ENCODE measurements at regions not wholly inside any gene's neighbourhood (a gene's known extent, or its start where the extent isn't known, plus 50 kb on each side); places are given as distances from the start of the nearest gene placed in this dataset.

- Histone ChIP-seq H3F3A (ENCODE audit: insufficient read depth, low read depth) (no peaks in the 10 kb centered on the region), H3K27me3 (ENCODE audit: insufficient read depth, low read depth) (no peaks in the 10 kb centered on the region), H4K20me1 (ENCODE audit: insufficient read depth) (no peaks in the 10 kb centered on the region), H3K4me1 (replicated peaks; ENCODE audit: insufficient read depth) (no peaks in the 10 kb centered on the region), H3K9me3 (ENCODE audit: insufficient read depth, low read depth) (no peaks in the 10 kb centered on the region), H2AFZ (no peak overlapping the region), H3K9me2 (ENCODE audit: insufficient read depth) (no peaks in the 10 kb centered on the region), H3K4me2 (no peak overlapping the region), H3K27ac (no peak overlapping the region), H3K79me2 (ENCODE audit: low read depth) (no peaks in the 10 kb centered on the region), H3K36me3 (ENCODE audit: low read depth) (no peaks in the 10 kb centered on the region), H3K4me3 (no peak overlapping the region)
- ChIA-PET POLR2A (ENCODE audit: unreplicated experiment) (no interaction called here), CTCF (interaction anchor here (0.6 kb wide), 1 partner anchor 40 kb away, joined by 3 read pairs; no protein-coding TSS in a partner anchor)
- intact Hi-C loops (cut with micrococcal nuclease; ENCODE audit: unreplicated experiment), result no loop called here
- TF ChIP-seq, protein P1, sequence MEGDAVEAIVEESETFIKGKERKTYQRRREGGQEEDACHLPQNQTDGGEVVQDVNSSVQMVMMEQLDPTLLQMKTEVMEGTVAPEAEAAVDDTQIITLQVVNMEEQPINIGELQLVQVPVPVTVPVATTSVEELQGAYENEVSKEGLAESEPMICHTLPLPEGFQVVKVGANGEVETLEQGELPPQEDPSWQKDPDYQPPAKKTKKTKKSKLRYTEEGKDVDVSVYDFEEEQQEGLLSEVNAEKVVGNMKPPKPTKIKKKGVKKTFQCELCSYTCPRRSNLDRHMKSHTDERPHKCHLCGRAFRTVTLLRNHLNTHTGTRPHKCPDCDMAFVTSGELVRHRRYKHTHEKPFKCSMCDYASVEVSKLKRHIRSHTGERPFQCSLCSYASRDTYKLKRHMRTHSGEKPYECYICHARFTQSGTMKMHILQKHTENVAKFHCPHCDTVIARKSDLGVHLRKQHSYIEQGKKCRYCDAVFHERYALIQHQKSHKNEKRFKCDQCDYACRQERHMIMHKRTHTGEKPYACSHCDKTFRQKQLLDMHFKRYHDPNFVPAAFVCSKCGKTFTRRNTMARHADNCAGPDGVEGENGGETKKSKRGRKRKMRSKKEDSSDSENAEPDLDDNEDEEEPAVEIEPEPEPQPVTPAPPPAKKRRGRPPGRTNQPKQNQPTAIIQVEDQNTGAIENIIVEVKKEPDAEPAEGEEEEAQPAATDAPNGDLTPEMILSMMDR (conservative IDR thresholded peaks at IDR 0.05), result no peak
- TF ChIP-seq EZH2 (IDR thresholded peaks at IDR 0.05; ENCODE audit: low read depth), result no peak
- no TSS peak for BruUV-seq (replicated peaks)
- no peak for DNase-seq
Measured at GRCh38 chr13:80012251-80012650, 328.7 kb downstream of the SPRY2 start.

GRCh38 chr13:80011448-80012212 lies 329.3 kb downstream of the SPRY2 start:
- Histone ChIP-seq H2AFZ (no peak overlapping the region), H3K4me2 (no peak overlapping the region), H3K79me2 (ENCODE audit: low read depth) (no peaks in the 10 kb centered on the region), H3K9me2 (ENCODE audit: insufficient read depth) (no peaks in the 10 kb centered on the region), H3K4me3 (no peak overlapping the region), H3K4me1 (replicated peaks; ENCODE audit: insufficient read depth) (no peaks in the 10 kb centered on the region), H3K9me3 (ENCODE audit: insufficient read depth, low read depth) (no peaks in the 10 kb centered on the region), H3F3A (ENCODE audit: insufficient read depth, low read depth) (no peaks in the 10 kb centered on the region), H3K27ac (no peak overlapping the region), H3K27me3 (ENCODE audit: insufficient read depth, low read depth) (no peaks in the 10 kb centered on the region), H4K20me1 (ENCODE audit: insufficient read depth) (no peaks in the 10 kb centered on the region), H3K36me3 (ENCODE audit: low read depth) (no peaks in the 10 kb centered on the region)
- ChIA-PET CTCF (interaction anchor here (0.6 kb wide), 1 partner anchor 39 kb away, joined by 3 read pairs; no protein-coding TSS in a partner anchor), POLR2A (ENCODE audit: unreplicated experiment) (interaction anchor here (0.7 kb wide), 1 partner anchor 772 kb away, joined by 3 read pairs; no protein-coding TSS in a partner anchor)
- no peak for DNase-seq
- BruUV-seq (replicated peaks), result no TSS peak
- intact Hi-C loops (cut with micrococcal nuclease; ENCODE audit: unreplicated experiment), result no loop called here
- TF ChIP-seq EZH2 (IDR thresholded peaks at IDR 0.05; ENCODE audit: low read depth), result no peak
- TF ChIP-seq, protein P1 (conservative IDR thresholded peaks at IDR 0.05), result no peak

DNA sequence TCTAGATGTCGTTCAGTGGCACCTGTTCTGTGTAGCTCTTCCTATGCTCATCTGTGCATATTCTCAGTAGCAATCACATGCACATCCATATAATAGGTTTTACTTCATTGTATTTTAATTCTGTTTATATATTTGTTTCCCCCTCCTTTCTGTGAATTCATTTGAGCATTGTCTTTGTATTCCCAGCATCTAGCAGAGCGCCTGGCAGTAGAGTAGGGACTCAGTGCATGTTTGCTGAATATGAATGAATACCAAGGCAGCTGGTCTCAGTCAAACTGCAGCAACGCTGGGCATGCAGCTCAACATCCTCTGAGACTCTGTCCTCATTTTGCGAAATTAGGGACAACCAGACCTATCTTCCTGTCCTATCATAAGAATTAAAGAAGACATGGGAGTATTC lies 330.1 kb downstream of the SPRY2 start:
- no peaks in the 10 kb centered on the region for H3K9me2 ChIP-seq (ENCODE audit: insufficient read depth)
- CTCF ChIA-PET, result no interaction called here
- POLR2A ChIA-PET (ENCODE audit: unreplicated experiment), result no interaction called here
- no TSS peak for BruUV-seq (replicated peaks)
- no peak overlapping the region for H3K4me3 ChIP-seq
- H4K20me1 ChIP-seq (ENCODE audit: insufficient read depth), result no peaks in the 10 kb centered on the region
- H3K27ac ChIP-seq, result no peak overlapping the region
- no peak overlapping the region for H2AFZ ChIP-seq
- no peak for DNase-seq
- H3K9me3 ChIP-seq (ENCODE audit: insufficient read depth, low read depth), result no peaks in the 10 kb centered on the region
- H3F3A ChIP-seq (ENCODE audit: insufficient read depth, low read depth), result no peaks in the 10 kb centered on the region
- no peaks in the 10 kb centered on the region for H3K27me3 ChIP-seq (ENCODE audit: insufficient read depth, low read depth)
- H3K4me1 ChIP-seq (replicated peaks; ENCODE audit: insufficient read depth), result no peaks in the 10 kb centered on the region
- no peaks in the 10 kb centered on the region for H3K79me2 ChIP-seq (ENCODE audit: low read depth)
- intact Hi-C loops (cut with micrococcal nuclease; ENCODE audit: unreplicated experiment), result no loop called here
- TF ChIP-seq, protein P1 (conservative IDR thresholded peaks at IDR 0.05), result no peak
- TF ChIP-seq EZH2 (IDR thresholded peaks at IDR 0.05; ENCODE audit: low read depth), result no peak
- no peaks in the 10 kb centered on the region for H3K36me3 ChIP-seq (ENCODE audit: low read depth)
- H3K4me2 ChIP-seq, result no peak overlapping the region
